ENCODE measurements at regions not wholly inside any gene's neighbourhood (a gene's known extent, or its start where the extent isn't known, plus 50 kb on each side); places are given as distances from the start of the nearest gene placed in this dataset.

GRCh38 chr13:57345526-57345925, 178.5 kb downstream of the PRR20E start:
- TF ChIP-seq BMI1 (IDR thresholded peaks at IDR 0.05; ENCODE audit: borderline replicate concordance) (no peak), CTCF (IDR thresholded peaks at IDR 0.05 in 2 of 3, conservative IDR thresholded peaks at IDR 0.05 in 1 of 3; ENCODE audit: control insufficient read depth in 2 of 3, extremely low read depth in 1 of 3, insufficient read depth in 1 of 3, low read depth in 3 of 3, low read length in 3 of 3) (no peak), SPI1 (IDR thresholded peaks at IDR 0.05; ENCODE audit: borderline replicate concordance, insufficient read depth, low read depth, low read length) (no peak), CEBPZ (IDR thresholded peaks at IDR 0.05; ENCODE audit: low read depth, low read length) (no peak), JUNB (IDR thresholded peaks at IDR 0.05) (no peak), ATF3 (IDR thresholded peaks at IDR 0.05; ENCODE audit: borderline replicate concordance, extremely low read depth, low read depth, low read length) (no peak), SRF (IDR thresholded peaks at IDR 0.05; ENCODE audit: low read depth in 2 of 2, low read length in 2 of 2) (no peak), CREM (IDR thresholded peaks at IDR 0.05; ENCODE audit: low read depth) (no peak), SMC3 (IDR thresholded peaks at IDR 0.05; ENCODE audit: borderline replicate concordance, low read length) (no peak), RFX5 (IDR thresholded peaks at IDR 0.05; ENCODE audit: low read depth, low read length) (no peak), TBL1XR1 (IDR thresholded peaks at IDR 0.05; ENCODE audit: low read depth, low read length) (no peak), CBX5 (IDR thresholded peaks at IDR 0.05; ENCODE audit: low read depth) (no peak)

Data from GM12878 (cell line).